Fibroblast of upper back skin (primary cell): ENCODE measurements at regions not wholly inside any gene's neighbourhood (a gene's known extent, or its start where the extent isn't known, plus 50 kb on each side); places are given as distances from the start of the nearest gene placed in this dataset.
"Not testable (repeated sequence)": the region's sequence is repeated elsewhere in the genome, so short reads cannot be mapped to it uniquely, and the experiment has no call there.

ENCODE experiments used
- DNase-seq: peaks from one replicate; pipeline ENCODE4 v3.0.0-alpha.2; 2013

DNA sequence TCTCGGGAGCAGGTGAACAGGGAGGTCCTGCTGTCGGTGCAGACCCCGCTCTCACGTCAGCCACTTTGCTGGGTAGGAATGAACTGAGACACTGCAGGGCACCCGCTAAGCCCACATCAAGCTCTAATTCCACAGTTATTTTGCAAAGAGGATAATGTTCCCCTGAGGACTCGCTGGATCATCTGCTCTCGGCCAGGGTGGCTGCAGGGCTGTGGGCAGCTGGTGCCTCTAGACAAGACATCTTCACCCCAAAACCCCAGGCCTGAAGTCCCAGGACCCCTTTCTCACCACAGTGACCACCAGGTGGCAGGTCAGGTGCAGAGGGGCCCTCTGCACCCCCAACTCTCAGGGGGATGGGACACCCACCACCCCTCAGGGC, 135.1 kb upstream of the PPP1R26 start:
- DNase-seq = no peak

DNA sequence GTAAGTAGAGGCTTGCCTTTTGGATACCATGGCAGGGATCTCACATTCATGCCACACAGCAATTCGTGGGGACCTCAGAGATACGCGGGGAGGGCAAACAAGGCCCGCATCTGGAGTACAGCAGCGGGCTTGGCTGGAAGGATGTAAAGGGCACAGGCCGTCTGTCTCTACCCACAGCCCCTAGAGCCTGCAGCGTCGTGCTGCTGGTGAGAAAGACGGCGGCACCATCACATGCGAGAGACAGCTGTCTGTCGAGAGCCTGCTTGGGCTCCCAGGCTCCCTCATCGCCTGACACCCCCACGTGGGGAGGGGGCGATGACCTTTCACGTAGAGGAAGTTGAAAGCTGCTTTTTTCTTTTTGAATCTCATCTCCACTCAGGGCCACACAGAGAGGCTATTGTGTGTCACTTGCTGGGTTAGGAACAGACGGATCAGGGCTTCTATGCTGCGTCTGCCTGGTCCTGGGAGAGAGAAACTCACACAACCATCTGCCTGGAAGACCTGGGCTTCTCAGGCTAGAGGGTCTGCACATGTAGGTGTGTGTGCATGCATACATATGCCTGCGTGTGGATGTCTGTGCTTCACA, 134.6 kb upstream of the PPP1R26 start:
- no peak for DNase-seq

DNA sequence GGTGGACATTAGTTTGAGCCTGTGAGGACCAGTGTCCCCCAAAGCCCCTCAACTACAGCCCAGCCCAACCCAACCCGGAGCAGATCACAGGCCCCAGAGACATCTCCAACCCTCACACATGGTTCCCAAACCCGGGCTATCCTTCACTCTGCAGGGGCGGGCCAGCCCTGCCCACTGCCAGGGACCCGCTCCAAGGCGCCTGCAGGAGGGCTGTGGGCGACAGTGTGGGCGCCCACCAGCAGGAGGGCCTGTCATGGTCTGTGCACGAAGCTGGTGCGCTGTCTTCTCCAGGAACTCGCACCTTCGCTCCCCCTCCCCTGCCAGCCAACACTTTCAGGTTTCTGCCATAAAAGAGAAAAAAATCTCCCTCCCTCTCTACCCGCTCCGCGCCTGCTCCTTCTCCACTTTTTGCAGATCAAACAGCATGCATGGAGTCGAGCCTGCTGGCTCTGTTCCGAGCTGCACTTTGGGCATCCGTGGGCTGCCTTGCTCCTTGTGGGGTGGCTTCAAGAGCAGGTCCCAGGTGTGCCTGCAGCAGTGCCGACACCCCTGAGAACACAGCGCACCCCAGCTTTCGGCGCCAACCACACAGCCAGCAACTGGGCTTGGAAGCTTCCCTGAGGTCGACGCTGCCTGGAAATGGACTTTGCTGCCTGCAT, 133.7 kb upstream of the PPP1R26 start:
- DNase-seq = no peak

DNA sequence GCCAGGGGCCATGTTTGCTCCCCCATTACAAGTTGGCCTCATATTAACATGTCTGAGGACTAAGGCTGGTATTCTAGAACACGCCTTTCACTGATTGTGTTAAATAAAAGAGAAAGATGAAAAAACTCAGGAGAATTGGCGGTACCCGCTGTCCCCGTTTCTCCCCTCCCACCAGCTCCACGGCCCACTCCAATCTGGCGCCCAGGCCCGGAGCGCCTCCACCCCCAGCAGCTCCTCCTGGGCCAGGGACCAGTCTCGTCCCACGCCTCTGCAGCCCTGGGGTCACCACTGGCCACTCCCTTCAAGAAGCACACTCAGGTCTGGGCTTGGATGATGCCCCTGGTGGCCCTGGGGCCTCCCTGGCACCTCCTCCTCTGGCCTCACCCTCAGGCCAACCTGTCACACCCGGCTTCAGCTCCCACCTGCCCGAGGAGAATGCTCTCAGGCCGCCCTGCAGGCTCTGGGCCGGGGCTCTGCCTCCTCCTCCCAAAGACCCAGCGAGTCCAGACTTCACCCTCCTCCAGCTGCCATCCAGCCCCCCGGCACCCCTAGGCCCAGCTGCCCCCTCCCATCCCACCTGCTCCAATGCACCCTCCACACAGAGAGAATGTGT, 133.0 kb upstream of the PPP1R26 start:
- DNase-seq = no peak

DNA sequence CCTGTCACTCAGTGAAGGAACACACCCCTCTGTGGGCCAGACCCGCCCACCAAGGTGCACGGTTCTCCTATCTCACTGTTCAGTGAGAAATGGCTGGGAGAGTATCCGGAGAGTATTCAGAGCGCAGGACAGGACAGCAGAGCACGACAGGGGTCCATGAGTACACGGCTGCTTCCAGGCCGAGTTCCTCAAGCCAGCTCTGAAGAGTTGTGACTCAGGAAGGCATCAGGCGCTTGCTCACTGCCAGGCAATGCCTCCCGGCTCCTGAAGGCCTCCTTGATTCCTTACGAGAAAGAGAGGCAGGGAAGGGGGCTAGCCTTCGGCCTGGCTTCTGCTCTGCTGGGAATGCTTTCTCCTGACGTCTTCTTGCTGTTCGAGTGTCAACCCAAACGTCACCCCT, 132.1 kb upstream of the PPP1R26 start:
- DNase-seq = no peak

DNA sequence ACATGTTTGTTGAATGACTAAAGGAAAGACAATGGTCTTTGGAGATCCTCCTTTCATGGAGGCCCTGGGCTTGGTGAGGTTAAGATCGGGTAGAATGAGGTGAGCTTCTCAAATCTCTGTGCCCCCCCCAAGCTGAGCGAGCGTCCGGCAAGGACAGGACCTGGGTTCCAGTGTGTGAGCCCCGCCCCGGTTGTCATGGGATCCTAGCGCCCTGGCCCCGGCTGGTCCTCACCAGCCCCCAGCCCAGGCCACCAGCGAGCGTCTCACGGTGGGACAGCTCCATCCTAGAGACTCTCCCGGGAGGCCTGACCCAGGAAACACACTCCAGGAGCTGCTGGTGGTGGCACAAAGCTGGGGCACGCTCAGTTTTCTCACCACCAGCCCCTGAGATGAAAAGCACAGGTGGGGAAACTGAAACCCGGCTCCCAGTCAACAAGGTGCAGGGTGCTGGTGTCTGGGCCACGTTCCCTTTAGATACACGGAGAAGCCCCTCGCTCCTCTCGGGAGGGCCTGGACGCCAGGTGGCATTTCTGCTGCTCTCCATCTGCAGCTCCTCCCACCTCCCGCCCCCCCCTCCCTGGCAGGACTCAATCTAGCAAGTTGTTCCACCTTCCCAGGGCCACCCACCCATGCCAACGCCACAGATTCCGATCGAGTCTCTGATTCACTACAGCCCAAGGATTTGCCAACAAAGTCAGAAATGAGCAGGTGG, 131.3 kb upstream of the PPP1R26 start:
- DNase-seq = no peak

DNA sequence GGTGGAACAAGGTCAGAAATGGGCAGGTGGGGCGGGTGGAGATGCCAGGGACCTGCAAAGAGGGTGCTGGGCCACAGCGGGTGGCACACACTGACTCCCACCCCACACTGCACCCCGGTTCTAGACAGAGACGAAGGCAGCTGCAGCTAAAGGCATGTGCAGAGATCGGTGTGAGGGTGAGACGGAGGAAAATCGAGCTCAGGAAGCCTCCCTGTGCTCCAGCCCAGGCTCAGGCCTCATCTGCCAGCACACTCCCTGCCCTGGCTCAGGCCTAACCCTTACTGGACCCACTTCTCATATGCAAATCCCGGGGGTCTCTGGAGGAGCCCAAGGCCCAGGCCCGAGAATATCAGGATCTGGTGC, 130.8 kb upstream of the PPP1R26 start:
- no peak for DNase-seq

DNA sequence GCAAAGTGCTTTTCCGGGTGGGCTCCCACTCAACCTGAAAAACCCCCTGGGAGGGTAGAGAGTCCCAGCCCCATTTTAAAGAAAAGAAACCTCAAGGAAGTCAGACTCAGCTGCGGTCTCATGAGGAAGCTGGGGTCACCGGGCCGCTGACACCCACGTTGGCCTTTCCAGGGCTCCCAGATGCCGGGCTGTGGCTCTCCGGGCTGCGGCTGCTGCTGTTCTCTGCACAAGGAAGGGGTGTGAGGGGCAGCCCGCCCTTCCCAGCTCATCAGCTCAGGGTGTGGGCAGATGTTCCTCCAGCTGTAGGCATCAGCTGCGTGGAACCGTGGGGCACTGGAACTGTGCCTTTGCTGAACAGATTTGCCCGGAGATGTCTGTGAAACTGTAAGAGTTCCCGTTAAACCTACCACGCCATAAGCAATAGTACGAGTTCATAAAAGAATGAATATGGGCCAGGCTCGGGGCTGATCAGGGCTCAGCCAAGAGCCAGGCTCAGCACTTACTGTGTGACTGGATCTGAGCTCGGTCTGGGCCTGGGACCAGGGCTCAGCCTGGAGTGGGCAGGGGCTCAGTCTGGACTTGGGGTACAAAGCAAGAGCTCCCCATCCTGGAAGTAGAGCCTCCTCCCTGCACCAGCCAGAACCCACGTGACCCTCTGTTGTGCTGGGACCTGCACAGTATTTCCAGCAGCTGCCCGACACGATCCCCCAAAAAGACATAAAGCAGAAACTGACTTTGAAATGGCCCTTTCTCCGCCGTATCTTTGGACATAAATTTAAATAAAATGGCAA, 130.2 kb upstream of the PPP1R26 start:
- no peak for DNase-seq

DNA sequence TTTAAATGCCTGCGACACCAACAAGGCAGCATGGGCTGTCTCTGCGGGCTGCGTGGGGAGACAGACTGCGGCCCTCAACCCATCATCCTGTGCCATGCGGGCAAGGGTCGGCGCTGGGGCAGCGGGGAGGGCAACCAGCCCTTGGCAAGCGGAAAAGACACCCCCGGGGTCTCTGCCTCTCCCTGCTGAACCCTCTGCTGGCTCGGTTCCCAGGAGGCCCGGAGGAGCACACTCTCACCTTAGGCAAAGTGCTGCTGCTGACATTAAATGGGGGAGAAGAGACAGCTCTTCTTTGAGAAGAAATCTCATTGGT, 129.6 kb upstream of the PPP1R26 start:
- DNase-seq = no peak

DNA sequence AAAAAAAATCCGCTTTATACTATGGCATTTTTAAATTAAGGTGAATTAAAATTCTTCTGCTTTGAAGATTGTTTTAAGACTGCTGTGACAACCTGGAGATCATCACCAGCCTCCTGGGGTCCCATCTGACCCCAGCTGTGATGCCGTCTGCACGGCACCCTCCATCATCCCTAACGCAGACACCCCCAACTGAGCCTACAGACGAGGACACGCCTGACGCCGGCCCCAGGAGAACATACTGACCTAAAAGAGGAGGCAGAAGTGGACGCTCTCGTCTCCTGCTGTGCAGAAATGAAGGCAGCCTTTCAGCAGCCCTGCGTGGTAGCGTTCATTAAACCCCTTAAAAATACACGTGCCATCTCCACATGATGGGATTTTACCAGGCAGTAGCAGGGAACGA, 125.6 kb upstream of the PPP1R26 start:
- DNase-seq = no peak

DNA sequence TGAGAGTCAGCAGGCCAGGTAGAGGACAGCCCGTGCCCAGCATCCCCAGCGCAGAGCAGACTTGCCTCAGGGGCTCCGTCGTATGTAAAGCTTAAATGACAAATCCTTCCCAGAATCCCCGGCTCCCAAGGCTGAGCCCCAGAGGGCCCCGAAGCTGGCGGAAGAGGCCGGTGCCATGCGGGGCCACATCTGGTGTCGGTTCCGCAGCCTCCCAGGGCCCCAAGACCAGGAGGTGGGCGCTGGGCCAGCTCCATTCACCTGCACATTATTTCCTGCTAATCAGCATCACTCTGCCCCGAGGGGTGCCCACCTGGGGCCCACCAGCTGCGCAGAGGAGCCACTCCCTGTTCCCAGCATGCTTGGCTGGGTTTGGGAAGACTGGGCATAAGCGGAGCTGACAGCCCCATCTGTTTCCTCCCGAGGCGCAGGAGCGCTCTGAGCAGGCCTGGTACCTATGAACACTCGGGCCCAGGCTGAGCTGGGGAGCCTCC, 124.0 kb upstream of the PPP1R26 start:
- DNase-seq = no peak

DNA sequence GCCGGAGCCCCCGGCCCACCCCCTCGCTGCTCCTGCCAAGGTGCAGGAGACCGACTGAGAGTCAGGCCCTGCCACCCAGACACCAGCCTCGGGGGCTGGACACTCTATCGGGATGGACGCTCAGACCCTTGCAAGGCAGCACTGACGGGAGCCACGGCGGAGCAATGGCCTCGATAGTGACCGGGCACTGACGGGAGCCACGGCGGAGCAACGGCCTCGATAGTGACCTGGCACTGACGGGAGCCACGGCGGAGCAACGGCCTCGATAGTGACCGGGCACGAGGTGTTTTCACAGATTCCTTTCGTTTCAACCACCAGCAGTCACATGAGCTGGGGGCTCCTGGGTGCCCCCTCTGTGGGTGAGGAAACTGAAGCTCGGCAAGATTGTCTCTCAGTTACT, 123.6 kb upstream of the PPP1R26 start:
- DNase-seq = no peak

DNA sequence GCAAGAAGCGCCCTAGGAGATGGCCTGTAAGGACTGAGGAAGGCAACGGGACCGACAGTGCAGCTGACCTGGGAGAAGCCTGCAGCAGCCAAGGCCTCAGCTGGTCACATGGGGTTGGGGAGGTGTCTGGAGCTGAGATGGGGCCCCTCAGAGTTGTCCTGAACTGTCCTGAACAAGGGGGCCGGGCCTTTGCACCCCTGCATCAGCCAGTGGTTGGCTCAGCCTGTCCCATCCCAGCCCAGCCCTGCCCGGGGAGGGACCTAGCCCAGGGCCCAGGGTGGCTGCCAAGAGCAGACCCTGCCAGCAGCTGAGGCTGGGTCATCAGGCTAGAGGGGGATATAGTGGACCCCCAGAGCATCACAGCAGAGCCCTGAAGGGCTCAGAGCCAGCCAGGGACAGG, 122.8 kb upstream of the PPP1R26 start:
- DNase-seq = no peak

DNA sequence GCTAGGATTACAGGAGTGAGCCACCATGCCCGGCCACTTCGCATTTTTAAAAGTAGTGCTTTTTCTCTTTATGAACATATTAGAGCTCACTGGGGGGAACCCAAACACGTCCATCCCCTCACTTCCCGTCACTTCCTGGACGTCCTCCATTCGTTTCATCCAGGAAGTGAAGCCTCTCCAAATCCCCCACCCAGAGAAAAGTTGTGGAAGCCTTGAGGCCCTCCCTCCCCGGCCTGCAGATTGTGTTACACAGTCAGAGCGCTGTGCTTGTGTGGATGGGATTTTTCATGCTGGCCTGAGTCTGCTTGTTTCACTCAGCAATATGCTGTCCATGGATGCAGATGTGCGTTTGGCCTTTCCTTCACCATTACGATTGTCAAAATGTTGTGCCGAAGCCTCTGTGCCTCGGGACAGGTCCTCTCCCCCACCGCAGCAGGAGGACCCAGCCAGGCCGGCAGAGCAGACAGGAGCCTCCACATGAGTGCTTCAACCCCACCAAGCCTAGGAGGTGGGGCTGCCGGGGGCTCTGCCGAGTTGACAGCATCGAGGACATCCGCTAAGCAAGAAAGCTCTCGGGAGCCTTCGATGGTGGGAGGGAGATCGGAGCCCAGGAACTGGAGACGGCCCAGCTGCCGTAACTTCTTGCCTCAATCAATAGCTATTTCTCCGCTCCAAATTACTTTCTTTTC, 121.6 kb upstream of the PPP1R26 start:
- DNase-seq = no peak

DNA sequence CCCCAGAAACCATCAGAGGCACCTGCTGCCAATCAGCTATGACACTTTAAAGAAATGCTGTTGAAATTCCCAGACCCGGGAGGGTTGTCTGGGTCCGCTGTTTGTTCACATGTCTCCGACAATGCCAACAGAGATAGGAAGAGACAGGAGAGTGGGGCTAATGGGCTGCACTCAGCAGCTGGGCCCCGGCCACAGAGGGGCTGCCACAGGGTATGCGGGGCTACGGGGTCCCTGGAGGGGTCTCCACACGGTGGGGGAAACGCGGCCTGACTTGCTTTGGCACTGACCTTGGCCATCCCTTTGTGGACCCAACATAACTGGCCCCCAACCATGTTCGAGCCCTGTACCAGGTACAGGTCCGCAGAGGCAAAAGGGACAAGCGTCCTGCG, 121.0 kb upstream of the PPP1R26 start:
- DNase-seq = no peak

DNA sequence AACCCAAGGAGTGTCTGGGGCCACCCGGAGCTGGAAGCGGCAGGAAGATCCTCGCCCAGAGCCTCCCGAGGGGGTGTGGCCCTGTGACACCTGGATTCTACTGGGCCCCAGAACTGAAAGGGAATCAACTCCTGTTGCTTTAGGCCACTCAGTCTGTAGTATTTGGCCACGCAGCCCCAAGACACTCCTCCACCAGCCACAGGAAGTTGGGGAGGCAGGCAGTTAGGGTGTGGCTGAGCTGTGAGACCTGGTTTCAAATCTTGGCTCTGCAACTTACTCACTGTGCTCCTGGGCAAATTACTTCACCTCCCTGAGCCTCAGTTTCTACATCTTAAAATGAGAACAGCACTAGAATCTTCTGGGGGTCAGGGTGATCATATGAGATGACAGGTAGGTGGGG, 119.8 kb upstream of the PPP1R26 start:
- no peak for DNase-seq

DNA sequence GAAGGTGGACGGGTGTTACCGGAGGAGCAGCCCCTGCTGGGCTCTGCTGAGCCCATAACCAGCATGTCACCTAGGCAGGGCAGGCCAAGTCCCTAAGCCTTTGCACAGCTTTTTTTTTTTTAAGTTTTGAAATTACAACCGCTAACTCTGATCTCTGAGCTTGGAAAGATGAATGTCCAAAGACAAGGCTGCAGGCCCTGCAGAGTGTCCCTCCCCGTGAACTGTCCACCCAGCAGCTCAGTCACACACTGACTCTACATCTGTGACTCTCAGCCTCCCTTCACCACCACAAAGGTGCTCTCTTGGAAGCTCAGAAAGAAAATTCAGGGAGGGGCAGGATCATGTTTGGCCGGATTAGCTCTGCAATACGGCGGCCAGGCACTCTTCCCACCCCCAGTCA, 119.0 kb upstream of the PPP1R26 start:
- DNase-seq = no peak

DNA sequence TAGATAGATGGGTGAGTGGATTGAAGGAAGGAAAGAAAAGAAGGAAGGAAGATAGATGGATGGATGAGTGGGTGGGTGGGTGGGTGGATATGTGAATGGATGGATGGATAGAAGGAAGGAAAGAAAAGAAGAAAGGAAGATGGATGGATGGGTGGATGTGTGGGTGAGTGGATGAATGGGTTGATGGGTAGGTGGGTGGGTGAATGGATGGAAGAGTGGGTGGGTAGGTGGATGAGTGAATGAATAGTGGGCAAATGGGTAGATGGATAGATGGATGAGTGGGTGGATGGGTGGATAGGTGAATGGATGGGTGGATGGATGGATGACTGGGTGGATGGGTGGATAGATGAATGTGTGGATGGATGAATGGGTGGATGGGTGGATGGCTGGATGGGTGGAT, 117.9 kb upstream of the PPP1R26 start:
- not testable (repeated sequence) for DNase-seq

DNA sequence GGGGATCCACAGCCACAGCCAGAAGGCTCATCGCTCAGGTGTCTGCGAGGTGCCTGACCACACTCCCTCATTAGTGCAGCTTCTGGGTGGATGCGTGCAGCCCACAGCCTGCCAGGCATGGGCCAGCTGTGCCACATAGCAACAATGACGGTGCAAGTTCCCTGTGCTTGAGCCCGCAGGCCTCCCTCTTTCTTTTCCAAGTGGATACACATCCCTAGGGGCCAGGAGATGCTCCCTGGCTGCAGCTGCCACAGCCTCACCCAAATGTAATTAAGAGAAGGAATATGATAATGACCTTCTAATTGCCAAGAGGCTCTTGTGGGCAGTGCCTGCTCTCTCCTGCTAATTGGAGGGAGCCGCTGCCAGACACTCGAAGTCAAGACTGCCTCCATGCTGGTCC, 116.0 kb upstream of the PPP1R26 start:
- no peak for DNase-seq

DNA sequence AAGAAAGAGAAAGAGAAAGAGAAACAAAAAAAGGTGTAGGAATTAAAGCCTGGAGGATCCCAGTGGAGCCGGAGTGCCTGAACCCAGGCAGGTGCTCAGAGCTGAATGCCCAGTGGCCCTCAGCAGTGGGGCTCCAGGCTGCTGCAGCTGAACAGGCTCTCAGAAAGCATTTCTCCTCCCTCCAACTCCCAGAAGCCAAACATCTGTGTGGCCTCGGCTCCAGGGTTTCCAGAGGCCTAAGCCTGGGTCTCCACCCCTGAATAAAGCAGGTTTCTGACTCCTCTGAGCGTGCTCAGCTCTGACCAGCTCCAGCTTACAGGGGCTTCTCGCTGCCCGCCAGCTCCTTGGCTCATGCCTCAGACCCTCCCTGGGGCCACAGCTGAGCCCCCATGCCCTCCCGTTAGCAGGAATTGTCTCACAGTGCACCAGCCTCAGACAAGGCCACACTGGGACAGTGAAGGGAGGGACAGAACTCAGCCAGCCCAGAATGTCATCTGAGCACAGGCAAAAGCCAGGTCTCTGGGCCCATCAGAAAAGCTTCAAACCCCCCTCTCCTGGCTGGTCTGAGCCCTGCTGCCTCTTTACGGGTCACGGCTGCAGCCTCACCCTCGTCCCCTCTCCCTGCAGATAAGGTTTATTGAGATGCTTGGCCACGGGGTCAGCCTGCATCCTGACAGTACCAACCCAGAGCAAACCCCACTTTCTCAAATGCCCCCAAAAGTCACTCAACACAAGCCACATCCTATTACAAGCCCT, 114.4 kb upstream of the PPP1R26 start:
- DNase-seq = no peak

DNA sequence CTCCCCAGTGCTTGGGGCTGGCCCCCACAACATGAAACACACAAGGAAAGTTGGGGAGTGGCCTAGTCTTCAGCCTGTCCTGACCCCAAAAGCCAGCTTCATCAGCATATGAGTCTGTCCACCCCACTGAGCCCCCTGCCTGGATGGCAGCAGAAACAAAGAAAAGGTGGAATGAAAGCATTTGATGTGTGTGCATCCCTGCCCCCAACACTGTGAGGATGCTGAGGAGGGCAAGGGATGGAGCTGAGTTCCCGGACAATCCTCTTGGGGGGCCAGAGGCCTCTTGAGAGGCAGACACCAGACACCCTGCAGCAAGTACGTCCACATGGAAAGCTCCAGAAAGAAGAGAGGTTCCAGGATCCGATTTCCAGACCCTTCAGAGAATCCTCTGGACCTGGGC, 113.5 kb upstream of the PPP1R26 start:
- DNase-seq = no peak

DNA sequence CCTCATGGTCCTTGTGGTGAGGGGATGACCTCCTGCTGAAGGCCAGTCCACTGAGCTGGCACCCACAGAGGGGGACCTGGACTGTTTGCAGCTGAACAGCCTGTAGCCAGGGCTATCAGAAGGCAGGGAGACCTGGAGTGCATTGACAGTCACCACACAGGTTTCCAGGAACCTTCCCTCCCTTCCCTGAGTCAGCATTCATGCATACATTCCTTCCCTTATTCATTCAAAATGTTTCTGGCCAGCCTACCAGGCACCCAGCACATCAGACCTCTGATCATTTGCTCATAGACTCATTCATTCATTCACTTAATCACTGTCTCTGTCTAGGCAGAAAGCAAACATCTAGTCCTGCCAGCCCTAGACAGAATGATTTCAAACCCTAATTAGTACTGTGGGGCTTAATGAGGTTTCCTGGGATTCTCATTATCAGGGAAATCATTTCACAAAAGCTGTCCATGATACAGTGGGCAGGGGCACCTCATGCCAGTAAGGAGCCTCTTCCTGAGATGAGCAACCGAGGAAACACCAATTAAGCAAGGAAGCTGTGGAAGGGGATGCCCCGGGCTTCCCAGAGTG, 110.1 kb upstream of the PPP1R26 start:
- DNase-seq = no peak
